ENCODE measurements at regions not wholly inside any gene's neighbourhood (a gene's known extent, or its start where the extent isn't known, plus 50 kb on each side); places are given as distances from the start of the nearest gene placed in this dataset.

DNA sequence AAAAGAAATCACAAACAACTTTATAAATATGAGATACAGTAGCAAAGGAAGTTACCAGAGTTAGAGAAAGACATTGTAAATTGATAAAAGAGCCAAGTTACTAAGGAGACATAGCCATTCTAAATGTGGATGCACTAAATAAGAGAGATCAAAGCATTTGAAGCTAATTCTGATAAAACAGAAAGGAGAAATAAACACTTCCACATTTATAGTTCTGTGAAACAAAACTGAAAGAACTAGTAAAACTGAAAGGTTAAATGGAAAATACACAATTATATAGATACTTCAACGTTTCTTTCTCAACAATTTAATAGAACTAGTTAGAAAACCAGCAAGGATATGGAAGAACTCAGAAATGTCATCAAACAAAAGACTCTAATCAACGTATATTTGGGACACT is 309.0 kb upstream of the CDH2 start:
- H3K27ac ChIP-seq = no peak overlapping the region
- H3K9ac ChIP-seq (ENCODE audit: low read depth in 2 of 2, low read length in 2 of 2) = no peak overlapping the region
- TF ChIP-seq CTCF (IDR thresholded peaks at IDR 0.05) = no peak
- DNase-seq = no peak
- intact Hi-C loops (cut with DNase I) = no loop called here
- H3K36me3 ChIP-seq = no peaks in the 10 kb centered on the region
- no peak overlapping the region for H3K4me3 ChIP-seq
- H3K4me1 ChIP-seq = no peaks in the 10 kb centered on the region
- no peaks in the 10 kb centered on the region for H3K27me3 ChIP-seq
- no peaks in the 10 kb centered on the region for H3K9me3 ChIP-seq

GRCh38 chr18:28485210-28485801 is 308.4 kb upstream of the CDH2 start:
- Histone ChIP-seq H3K9me3 (no peaks in the 10 kb centered on the region), H3K27me3 (no peaks in the 10 kb centered on the region), H3K27ac (no peak overlapping the region), H3K36me3 (no peaks in the 10 kb centered on the region), H3K4me1 (no peaks in the 10 kb centered on the region), H3K4me3 (no peak overlapping the region), H3K9ac (ENCODE audit: low read depth in 2 of 2, low read length in 2 of 2) (no peak overlapping the region)
- TF ChIP-seq CTCF (IDR thresholded peaks at IDR 0.05) = no peak
- intact Hi-C loops (cut with DNase I) = no loop called here
- no peak for DNase-seq

DNA sequence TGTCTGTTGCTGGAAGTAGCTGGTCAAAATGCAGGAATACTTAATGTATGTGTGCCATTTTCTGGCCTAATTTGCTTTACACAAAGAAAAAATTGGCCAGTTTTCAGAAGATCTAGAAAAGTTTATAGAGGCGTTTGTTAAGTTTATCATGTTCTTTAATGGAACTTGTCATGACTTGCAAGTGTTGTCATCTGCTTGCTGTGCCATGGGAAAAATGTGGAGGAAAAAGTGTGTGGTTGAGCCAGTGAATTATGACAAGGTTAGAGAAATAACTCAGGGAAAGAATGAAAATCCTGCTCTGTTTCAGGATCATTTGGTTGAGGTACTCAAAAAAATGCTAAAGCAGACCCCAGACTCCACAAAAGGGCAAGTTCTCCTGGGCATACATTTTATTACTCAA is 301.6 kb upstream of the CDH2 start:
- no peak overlapping the region for H3K9ac ChIP-seq (ENCODE audit: low read depth in 2 of 2, low read length in 2 of 2)
- no peak for TF ChIP-seq CTCF (IDR thresholded peaks at IDR 0.05)
- no peak for DNase-seq
- H3K4me3 ChIP-seq = no peak overlapping the region
- H3K4me1 ChIP-seq = no peaks in the 10 kb centered on the region
- no peaks in the 10 kb centered on the region for H3K36me3 ChIP-seq
- no peaks in the 10 kb centered on the region for H3K9me3 ChIP-seq
- H3K27me3 ChIP-seq = no peaks in the 10 kb centered on the region
- intact Hi-C loops (cut with DNase I) = no loop called here
- no peak overlapping the region for H3K27ac ChIP-seq

DNA sequence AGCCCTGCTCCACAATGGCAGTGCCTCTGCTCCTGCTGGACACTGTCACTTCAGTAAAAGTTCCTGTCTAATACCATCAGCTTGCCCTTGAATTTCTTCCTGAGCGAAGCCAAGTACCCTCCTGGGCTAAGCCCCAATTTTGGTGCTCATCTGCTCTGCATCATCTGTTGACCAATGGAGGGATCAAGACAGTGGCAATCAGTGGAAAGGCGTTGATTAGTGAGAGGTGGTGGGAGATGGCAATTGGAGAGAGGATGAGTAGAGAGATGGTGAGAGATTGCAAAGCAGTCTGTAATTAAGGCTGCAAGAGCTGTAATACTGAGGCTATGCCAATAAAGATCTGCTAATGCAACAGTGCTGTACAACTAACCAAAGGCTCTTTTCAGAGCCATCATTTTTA is 299.4 kb upstream of the CDH2 start:
- Histone ChIP-seq H3K4me1 (no peaks in the 10 kb centered on the region), H3K9me3 (no peaks in the 10 kb centered on the region), H3K27ac (no peak overlapping the region), H3K36me3 (no peaks in the 10 kb centered on the region), H3K4me3 (no peak overlapping the region), H3K9ac (ENCODE audit: low read depth in 2 of 2, low read length in 2 of 2) (no peak overlapping the region), H3K27me3 (no peaks in the 10 kb centered on the region)
- TF ChIP-seq CTCF (IDR thresholded peaks at IDR 0.05) = no peak
- DNase-seq = no peak
- intact Hi-C loops (cut with DNase I) = no loop called here

- no peaks in the 10 kb centered on the region for H3K9me3 ChIP-seq
- H3K27me3 ChIP-seq = no peaks in the 10 kb centered on the region
- no peak overlapping the region for H3K9ac ChIP-seq (ENCODE audit: low read depth in 2 of 2, low read length in 2 of 2)
- intact Hi-C loops (cut with DNase I) = no loop called here
- no peak for TF ChIP-seq CTCF (IDR thresholded peaks at IDR 0.05)
- H3K36me3 ChIP-seq = no peaks in the 10 kb centered on the region
- H3K4me3 ChIP-seq = no peak overlapping the region
- no peak for DNase-seq
- no peaks in the 10 kb centered on the region for H3K4me1 ChIP-seq
- no peak overlapping the region for H3K27ac ChIP-seq
Observed at GRCh38 chr18:28469946-28470345, 293.0 kb upstream of the CDH2 start.

Measured in colonic mucosa (tissue), 4 donors.